CD14-positive monocyte (primary cell): ENCODE measurements at regions not wholly inside any gene's neighbourhood (a gene's known extent, or its start where the extent isn't known, plus 50 kb on each side); places are given as distances from the start of the nearest gene placed in this dataset.

Experiments used
- DNase-seq, 3 donors: peaks; one replicate each; pipeline ENCODE4 v3.0.0-alpha.2; 2011 to 2022
- H2AFZ ChIP-seq: 2 replicates; pipeline ENCODE4 v1.6.0; 2012; ENCODE audit warnings: mild to moderate bottlenecking, low read depth, low read length, inconsistent platforms; ENCODE audit not compliant: insufficient read depth, poor library complexity, severe bottlenecking
- H3K27ac ChIP-seq, 2 donors: 1 replicate in 1 of 2; 2 replicates in 1 of 2; pipeline ENCODE4 v1.5.1; 2012 to 2013; ENCODE audit warnings: low read length in 2 of 2, control low read depth in 1 of 2, inconsistent platforms in 1 of 2, low read depth in 1 of 2, mild to moderate bottlenecking in 1 of 2
- H3K27me3 ChIP-seq, 2 donors: one replicate each; pipeline versions ENCODE4 v1.6.0 to v1.6.1; 2011 to 2013; ENCODE audit warnings: low read length in 2 of 2; ENCODE audit not compliant: control insufficient read depth in 2 of 2, insufficient read depth in 2 of 2
- H3K36me3 ChIP-seq, 2 donors: replicated peaks in 1 of 2; 1 replicate in 1 of 2; 2 replicates in 1 of 2; pipeline versions ENCODE4 v1.5.1 to v1.6.1; 2012 to 2013; ENCODE audit warnings: low read length in 2 of 2, control low read depth in 1 of 2, inconsistent platforms in 1 of 2, mild to moderate bottlenecking in 1 of 2; ENCODE audit not compliant: insufficient read depth in 2 of 2, control insufficient read depth in 1 of 2
- H3K4me1 ChIP-seq, 2 donors: 1 replicate in 1 of 2; 2 replicates in 1 of 2; pipeline versions ENCODE4 v1.5.1 to v1.6.1; 2012 to 2013; ENCODE audit warnings: low read length in 2 of 2, control low read depth in 1 of 2, inconsistent platforms in 1 of 2, mild to moderate bottlenecking in 1 of 2, moderate library complexity in 1 of 2; ENCODE audit not compliant: insufficient read depth in 2 of 2, control insufficient read depth in 1 of 2
- H3K4me2 ChIP-seq: replicated peaks from 2 replicates; pipeline ENCODE3; 2012; ENCODE audit warnings: low read length, moderate library complexity, mild to moderate bottlenecking; ENCODE audit not compliant: poor library complexity, severe bottlenecking; ENCODE audit errors: extremely low read depth
- H3K4me3 ChIP-seq, 3 experiments: fragments of 200-600 bp in 1 of 3; sonication (generic) in 1 of 3; replicated peaks in 1 of 3; 1 replicate in 2 of 3; 2 replicates in 1 of 3; pipeline ENCODE4 v1.5.1; 2011 to 2013; ENCODE audit warnings: low read length in 3 of 3, mild to moderate bottlenecking in 3 of 3, control low read depth in 2 of 3, low read depth in 2 of 3, inconsistent platforms in 1 of 3, moderate library complexity in 1 of 3
- H3K79me2 ChIP-seq: 2 replicates; pipeline ENCODE4 v1.6.0; 2012; ENCODE audit warnings: mild to moderate bottlenecking, control low read depth, inconsistent platforms, low read length, moderate library complexity; ENCODE audit not compliant: insufficient read depth
- H3K9ac ChIP-seq: 2 replicates; pipeline ENCODE4 v1.6.0; 2017; ENCODE audit warnings: low read length, mild to moderate bottlenecking; ENCODE audit not compliant: insufficient read depth, poor library complexity, severe bottlenecking
- H3K9me3 ChIP-seq, 2 donors: replicated peaks in 1 of 2; 1 replicate in 1 of 2; 2 replicates in 1 of 2; pipeline versions ENCODE4 v1.5.1 to v1.6.1; 2012 to 2013; ENCODE audit warnings: low read length in 2 of 2, control low read depth in 1 of 2; ENCODE audit not compliant: control insufficient read depth in 1 of 2, insufficient read depth in 1 of 2
- H4K20me1 ChIP-seq: 2 replicates; pipeline ENCODE4 v1.6.0; 2012; ENCODE audit warnings: mild to moderate bottlenecking, low read length, control low read depth, moderate library complexity; ENCODE audit not compliant: insufficient read depth
- H3K27ac Mint-ChIP-seq, 7 donors: one replicate each; pipeline ENCODE4 v1.8.0; 2020; ENCODE audit warnings: mild to moderate bottlenecking in 7 of 7, mixed read lengths in 7 of 7, moderate library complexity in 6 of 7, inconsistent platforms in 2 of 7
- H3K27me3 Mint-ChIP-seq, 3 donors: one replicate each; pipeline ENCODE4 v1.8.0; 2021 to 2022; ENCODE audit warnings: low read depth in 3 of 3, mild to moderate bottlenecking in 3 of 3, mixed read lengths in 3 of 3, moderate library complexity in 3 of 3, inconsistent platforms in 1 of 3
- H3K36me3 Mint-ChIP-seq, 2 donors: one replicate each; pipeline ENCODE4 v1.8.0; 2020; ENCODE audit warnings: mixed read lengths in 2 of 2, inconsistent platforms in 1 of 2, mild to moderate bottlenecking in 1 of 2
- H3K4me1 Mint-ChIP-seq: one replicate; pipeline ENCODE4 v1.8.0; 2020; ENCODE audit warnings: mild to moderate bottlenecking, mixed read lengths
- H3K4me3 Mint-ChIP-seq, 2 donors: one replicate each; pipeline ENCODE4 v1.8.0; 2020; ENCODE audit warnings: mild to moderate bottlenecking in 2 of 2, mixed read lengths in 2 of 2, moderate library complexity in 1 of 2
- H3K9me3 Mint-ChIP-seq, 7 donors: one replicate each; pipeline ENCODE4 v1.8.0; 2020 to 2022; ENCODE audit warnings: mixed read lengths in 7 of 7, mild to moderate bottlenecking in 6 of 7, moderate library complexity in 6 of 7, inconsistent platforms in 2 of 7
- CTCF ChIP-seq: fragments of 200-600 bp; IDR thresholded peaks from one replicate; pipeline ENCODE4 v1.8.0; 2022; ENCODE audit warnings: antibody characterized with exemption, mild to moderate bottlenecking
- WGBS: methylation state at CpG from one replicate; pipeline ENCODE4 v1.1.5; 2013; ENCODE audit warnings: missing lambda C conversion rate; ENCODE audit not compliant: insufficient coverage; 5-methylcytosine and 5-hydroxymethylcytosine counted together
- intact Hi-C, 2 donors: fragments of 100-400 bp; cut with micrococcal nuclease; formaldehyde crosslinking; loops; one replicate each; pipeline versions ENCODE4 v1.15.0 to v1.15.1; 2023

- no peak overlapping the region for H3K4me2 ChIP-seq
- Mint-ChIP-seq H3K27ac (no peak overlapping the region), H3K4me3 (no peak overlapping the region), H3K36me3 (no peaks in the 10 kb centered on the region), H3K27me3 (no peaks in the 10 kb centered on the region), H3K4me1 (no peaks in the 10 kb centered on the region), H3K9me3 (peaks cover 0 to 3% (median 0%) of the 10 kb centered on the region in 7 donors)
- H3K4me1 ChIP-seq: no peaks in the 10 kb centered on the region
- no peaks in the 10 kb centered on the region for H3K9me3 ChIP-seq
- H3K27me3 ChIP-seq: no peaks in the 10 kb centered on the region
- DNase-seq: no peak
- H3K27ac ChIP-seq: no peak overlapping the region
- H3K79me2 ChIP-seq: no peaks in the 10 kb centered on the region
- no peaks in the 10 kb centered on the region for H3K36me3 ChIP-seq
- H4K20me1 ChIP-seq: no peaks in the 10 kb centered on the region
- no peak for TF ChIP-seq CTCF
- H2AFZ ChIP-seq: no peak overlapping the region
- no peak overlapping the region for H3K9ac ChIP-seq
- WGBS: no CpG with 5 or more reads among the region's 1 CpG
- intact Hi-C loops: no loop called here
- no peak overlapping the region for H3K4me3 ChIP-seq
Observed at GRCh38 chr12:77724367-77724957, 106.2 kb upstream of the NAV3 start.

- no peaks in the 10 kb centered on the region for H3K4me1 Mint-ChIP-seq
- Histone ChIP-seq H3K27ac (no peak overlapping the region), H2AFZ (no peak overlapping the region), H3K4me1 (no peaks in the 10 kb centered on the region), H3K9me3 (no peaks in the 10 kb centered on the region), H3K4me3 (no peak overlapping the region), H3K27me3 (no peaks in the 10 kb centered on the region), H4K20me1 (no peaks in the 10 kb centered on the region), H3K36me3 (no peaks in the 10 kb centered on the region), H3K9ac (no peak overlapping the region), H3K79me2 (no peaks in the 10 kb centered on the region), H3K4me2 (no peak overlapping the region)
- no peaks in the 10 kb centered on the region for H3K36me3 Mint-ChIP-seq
- no peak for DNase-seq
- no peak overlapping the region for H3K27ac Mint-ChIP-seq
- peaks cover 0 to 3% (median 0%) of the 10 kb centered on the region in 7 donors for H3K9me3 Mint-ChIP-seq
- TF ChIP-seq CTCF: no peak
- H3K4me3 Mint-ChIP-seq: no peak overlapping the region
- H3K27me3 Mint-ChIP-seq: no peaks in the 10 kb centered on the region
- intact Hi-C loops: no loop called here
Observed at GRCh38 chr12:77723308-77723707, 107.4 kb upstream of the NAV3 start.
